PC-9 (cell line): ENCODE measurements at regions not wholly inside any gene's neighbourhood (a gene's known extent, or its start where the extent isn't known, plus 50 kb on each side); places are given as distances from the start of the nearest gene placed in this dataset.

Experiments used
- BruUV-seq: library from RNA; stranded (reverse); fragments of 400-500 nt; replicated peaks from 2 replicates; lab custom pipeline; 2021; lab: Mats Ljungman, UMichigan
- CTCF ChIA-PET: fragments of 300-600 bp; sonication (Branson Sonifier 250); formaldehyde crosslinking; loops from one replicate; lab custom pipeline; 2022; ENCODE audit warnings: antibody characterized with exemption; lab: Charles Lee
- POLR2A ChIA-PET: fragments of 300-600 bp; sonication (Branson Sonifier 250); formaldehyde crosslinking; loops from one replicate; lab custom pipeline; 2022; ENCODE audit warnings: antibody characterized with exemption; ENCODE audit not compliant: unreplicated experiment; lab: Charles Lee
- DNase-seq, 2 experiments: peaks; one replicate each; pipeline versions ENCODE4 v3.0.0 to v3.0.0-alpha.2; 2015 to 2022; ENCODE audit warnings: mixed read lengths in 1 of 2
- H2AFZ ChIP-seq: fragments of 200-600 bp; sonication (generic); 2 replicates; pipeline ENCODE4 v1.8.1; 2017; ENCODE audit warnings: antibody characterized with exemption
- H3F3A ChIP-seq: fragments of 200-600 bp; sonication (generic); 2 replicates; pipeline ENCODE4 v1.8.1; 2017; ENCODE audit warnings: antibody characterized with exemption, mild to moderate bottlenecking, low read depth; ENCODE audit not compliant: insufficient read depth
- H3K27ac ChIP-seq: fragments of 200-600 bp; sonication (generic); 2 replicates; pipeline ENCODE4 v1.6.1; 2016; ENCODE audit warnings: mixed run types
- H3K27me3 ChIP-seq: fragments of 200-600 bp; sonication (generic); 2 replicates; pipeline ENCODE4 v1.6.1; 2016; ENCODE audit warnings: low read depth, mixed run types; ENCODE audit not compliant: insufficient read depth
- H3K36me3 ChIP-seq: fragments of 200-600 bp; sonication (generic); 2 replicates; pipeline ENCODE4 v1.6.1; 2016; ENCODE audit warnings: low read depth, mixed run types
- H3K4me1 ChIP-seq: fragments of 200-600 bp; sonication (generic); replicated peaks from 2 replicates; pipeline ENCODE4 v1.6.1; 2016; ENCODE audit warnings: mixed run types; ENCODE audit not compliant: insufficient read depth
- H3K4me2 ChIP-seq: fragments of 200-600 bp; sonication (generic); 2 replicates; pipeline ENCODE4 v1.6.1; 2017; ENCODE audit warnings: mixed run types
- H3K4me3 ChIP-seq: fragments of 200-600 bp; sonication (generic); 2 replicates; pipeline ENCODE4 v1.6.1; 2016; ENCODE audit warnings: mixed run types
- H3K79me2 ChIP-seq: fragments of 200-600 bp; sonication (generic); 2 replicates; pipeline ENCODE4 v1.6.1; 2017; ENCODE audit warnings: low read depth, mixed run types
- H3K9me2 ChIP-seq: fragments of 200-600 bp; sonication (generic); 2 replicates; pipeline ENCODE4 v1.8.1; 2017; ENCODE audit warnings: mild to moderate bottlenecking; ENCODE audit not compliant: insufficient read depth
- H3K9me3 ChIP-seq: fragments of 200-600 bp; sonication (generic); 2 replicates; pipeline ENCODE4 v1.8.1; 2016; ENCODE audit warnings: low read depth; ENCODE audit not compliant: insufficient read depth
- H4K20me1 ChIP-seq: fragments of 200-600 bp; sonication (generic); 2 replicates; pipeline ENCODE4 v1.8.1; 2017; ENCODE audit not compliant: insufficient read depth
- CTCF ChIP-seq: fragments of 200-600 bp; sonication (generic); conservative IDR thresholded peaks from 2 replicates; pipeline ENCODE4 v1.6.1; 2017; ENCODE audit warnings: mixed run types, antibody characterized with exemption, mild to moderate bottlenecking, moderate library complexity
- EZH2 ChIP-seq: fragments of 200-600 bp; sonication (generic); IDR thresholded peaks from 2 replicates; pipeline ENCODE4 v1.8.0; 2017; ENCODE audit warnings: antibody characterized with exemption, low read depth
- intact Hi-C: fragments of 100-400 bp; cut with micrococcal nuclease; formaldehyde crosslinking; loops from one replicate; pipeline ENCODE4 v1.10.0; 2022; ENCODE audit not compliant: unreplicated experiment

GRCh38 chr18:78378983-78379382, 600.6 kb upstream of the SALL3 start:
- Histone ChIP-seq H3K4me3 (no peak overlapping the region), H3K27me3 (peaks cover 10% of the 10 kb centered on the region; the same call in 1 of the 2 replicates), H3F3A (no peaks in the 10 kb centered on the region), H3K4me2 (no peak overlapping the region), H3K9me3 (no peaks in the 10 kb centered on the region), H3K9me2 (no peaks in the 10 kb centered on the region; the same call in 1 of the 2 replicates), H3K36me3 (no peaks in the 10 kb centered on the region), H3K79me2 (no peaks in the 10 kb centered on the region), H4K20me1 (no peaks in the 10 kb centered on the region), H2AFZ (no peak overlapping the region), H3K27ac (no peak overlapping the region), H3K4me1 (no peaks in the 10 kb centered on the region)
- BruUV-seq, result no TSS peak
- no peak for TF ChIP-seq EZH2
- no peak for TF ChIP-seq CTCF
- ChIA-PET POLR2A (no interaction called here), CTCF (no interaction called here)
- no peak for DNase-seq
- intact Hi-C loops, result no loop called here

GRCh38 chr18:78390348-78390951, 589.2 kb upstream of the SALL3 start:
- Histone ChIP-seq H3K27me3 (peaks cover 77% of the 10 kb centered on the region), H3K4me1 (no peaks in the 10 kb centered on the region), H3K4me3 (no peak overlapping the region), H2AFZ (no peak overlapping the region), H3K4me2 (no peak overlapping the region), H3K27ac (no peak overlapping the region), H3K79me2 (no peaks in the 10 kb centered on the region), H3F3A (no peaks in the 10 kb centered on the region), H3K9me2 (no peaks in the 10 kb centered on the region), H3K36me3 (no peaks in the 10 kb centered on the region), H3K9me3 (no peaks in the 10 kb centered on the region), H4K20me1 (no peaks in the 10 kb centered on the region)
- BruUV-seq, result no TSS peak
- ChIA-PET POLR2A (no interaction called here), CTCF (no interaction called here)
- intact Hi-C loops, result no loop called here
- TF ChIP-seq EZH2, result no peak
- TF ChIP-seq CTCF, result no peak
- no peak for DNase-seq

- no TSS peak for BruUV-seq
- H3K79me2 ChIP-seq, result no peaks in the 10 kb centered on the region
- H3K9me2 ChIP-seq, result no peaks in the 10 kb centered on the region
- no peaks in the 10 kb centered on the region for H3K4me1 ChIP-seq
- intact Hi-C loops, result no loop called here
- H3F3A ChIP-seq, result no peaks in the 10 kb centered on the region
- no peak for TF ChIP-seq CTCF
- TF ChIP-seq EZH2, result no peak
- H2AFZ ChIP-seq, result no peak overlapping the region
- H3K4me3 ChIP-seq, result no peak overlapping the region
- DNase-seq, result no peak
- H3K27ac ChIP-seq, result no peak overlapping the region
- H3K27me3 ChIP-seq, result peaks cover 80% of the 10 kb centered on the region
- H3K36me3 ChIP-seq, result no peaks in the 10 kb centered on the region
- POLR2A ChIA-PET, result no interaction called here
- H4K20me1 ChIP-seq, result no peaks in the 10 kb centered on the region
- CTCF ChIA-PET, result no interaction called here
- no peaks in the 10 kb centered on the region for H3K9me3 ChIP-seq
- H3K4me2 ChIP-seq, result no peak overlapping the region
Observed at GRCh38 chr18:78390952-78391348, 588.7 kb upstream of the SALL3 start.
